HEK293 (cell line): ENCODE measurements at regions not wholly inside any gene's neighbourhood (a gene's known extent, or its start where the extent isn't known, plus 50 kb on each side); places are given as distances from the start of the nearest gene placed in this dataset.
A peak's percentile ranks its signal among the peaks of the same experiment; 100 is the strongest.

Experiments used
- BCL11A ChIP-seq: fragments of 450-650 bp; formaldehyde crosslinking; IDR thresholded peaks from 2 replicates; pipeline ENCODE4 v1.5.1; 2016; ENCODE audit warnings: low read depth, missing biosample characterization, missing genetic modification characterization
- GFI1B ChIP-seq: fragments of 450-650 bp; formaldehyde crosslinking; IDR thresholded peaks from 2 replicates; pipeline ENCODE4 v1.5.1; 2016; ENCODE audit warnings: missing biosample characterization, missing genetic modification characterization
- GLI2 ChIP-seq: fragments of 450-650 bp; formaldehyde crosslinking; IDR thresholded peaks from 2 replicates; pipeline ENCODE4; 2017; ENCODE audit warnings: missing biosample characterization, missing genetic modification characterization, low read depth, borderline replicate concordance
- GLIS1 ChIP-seq: fragments of 450-650 bp; formaldehyde crosslinking; IDR thresholded peaks from 2 replicates; pipeline ENCODE4 v1.5.1; 2016; ENCODE audit warnings: missing biosample characterization, missing genetic modification characterization
- HIC1 ChIP-seq: fragments of 450-650 bp; formaldehyde crosslinking; IDR thresholded peaks from 2 replicates; pipeline ENCODE4 v1.5.1; 2016; ENCODE audit warnings: missing biosample characterization, missing genetic modification characterization
- IKZF3 ChIP-seq: fragments of 450-650 bp; IDR thresholded peaks from 2 replicates; pipeline ENCODE4 v1.5.0; 2018; ENCODE audit warnings: missing biosample characterization, mild to moderate bottlenecking, missing genetic modification characterization, moderate library complexity
- INSM2 ChIP-seq: fragments of 450-650 bp; formaldehyde crosslinking; IDR thresholded peaks from 2 replicates; pipeline ENCODE4 v1.5.1; 2016; ENCODE audit warnings: missing biosample characterization, missing genetic modification characterization
- PRDM1 ChIP-seq: fragments of 450-650 bp; formaldehyde crosslinking; IDR thresholded peaks from 2 replicates; pipeline ENCODE4; 2016; ENCODE audit warnings: missing biosample characterization, missing genetic modification characterization
- PRDM6 ChIP-seq: fragments of 450-650 bp; formaldehyde crosslinking; IDR thresholded peaks from 2 replicates; pipeline ENCODE4 v1.5.1; 2017; ENCODE audit warnings: missing biosample characterization, missing genetic modification characterization
- SCRT1 ChIP-seq: fragments of 450-650 bp; formaldehyde crosslinking; IDR thresholded peaks from 2 replicates; pipeline ENCODE4 v1.5.1; 2016; ENCODE audit warnings: missing biosample characterization, missing genetic modification characterization, borderline replicate concordance
- ZBTB10 ChIP-seq: fragments of 450-650 bp; formaldehyde crosslinking; IDR thresholded peaks from 2 replicates; pipeline ENCODE4 v1.5.1; 2016; ENCODE audit warnings: missing biosample characterization, missing genetic modification characterization
- ZBTB17 ChIP-seq: fragments of 450-650 bp; formaldehyde crosslinking; IDR thresholded peaks from 2 replicates; pipeline ENCODE4 v1.5.1; 2016; ENCODE audit warnings: missing biosample characterization, missing genetic modification characterization
- ZBTB8A ChIP-seq: fragments of 450-650 bp; formaldehyde crosslinking; IDR thresholded peaks from 2 replicates; pipeline ENCODE4 v1.5.1; 2016; ENCODE audit warnings: missing biosample characterization, missing genetic modification characterization
- ZNF112 ChIP-seq: fragments of 450-650 bp; formaldehyde crosslinking; IDR thresholded peaks from 2 replicates; pipeline ENCODE4 v1.5.0; 2017; ENCODE audit warnings: missing biosample characterization, missing genetic modification characterization
- ZNF18 ChIP-seq: fragments of 450-650 bp; formaldehyde crosslinking; IDR thresholded peaks from 2 replicates; pipeline ENCODE4 v1.5.1; 2016; ENCODE audit warnings: missing biosample characterization, missing genetic modification characterization
- ZNF239 ChIP-seq: fragments of 450-650 bp; formaldehyde crosslinking; IDR thresholded peaks from 2 replicates; pipeline ENCODE4 v1.5.1; 2016; ENCODE audit warnings: missing biosample characterization, missing genetic modification characterization
- ZNF324 ChIP-seq: fragments of 450-650 bp; formaldehyde crosslinking; IDR thresholded peaks from 2 replicates; pipeline ENCODE4 v1.5.1; 2016; ENCODE audit warnings: missing biosample characterization, missing genetic modification characterization
- ZNF416 ChIP-seq: fragments of 450-650 bp; formaldehyde crosslinking; IDR thresholded peaks from 2 replicates; pipeline ENCODE4 v1.5.1; 2016; ENCODE audit warnings: missing biosample characterization, missing genetic modification characterization
- ZNF473 ChIP-seq: fragments of 450-650 bp; formaldehyde crosslinking; IDR thresholded peaks from 2 replicates; pipeline ENCODE4 v1.5.1; 2017; ENCODE audit warnings: missing biosample characterization, missing genetic modification characterization
- ZNF488 ChIP-seq: fragments of 450-650 bp; formaldehyde crosslinking; IDR thresholded peaks from 2 replicates; pipeline ENCODE4 v1.5.1; 2016; ENCODE audit warnings: missing biosample characterization, missing genetic modification characterization
- ZNF544 ChIP-seq: fragments of 450-650 bp; formaldehyde crosslinking; IDR thresholded peaks from 2 replicates; pipeline ENCODE4 v1.5.0; 2017; ENCODE audit warnings: missing biosample characterization, missing genetic modification characterization
- ZNF561 ChIP-seq: fragments of 450-650 bp; IDR thresholded peaks from 2 replicates; pipeline ENCODE4 v1.5.1; 2018; ENCODE audit warnings: missing biosample characterization, missing genetic modification characterization, borderline replicate concordance
- ZNF623 ChIP-seq: fragments of 450-650 bp; formaldehyde crosslinking; IDR thresholded peaks from 2 replicates; pipeline ENCODE4 v1.5.1; 2016; ENCODE audit warnings: missing biosample characterization, missing genetic modification characterization
- ZNF629 ChIP-seq: fragments of 450-650 bp; formaldehyde crosslinking; IDR thresholded peaks from 2 replicates; pipeline ENCODE4 v1.5.1; 2017; ENCODE audit warnings: missing biosample characterization, missing genetic modification characterization
- ZNF777 ChIP-seq: fragments of 450-650 bp; formaldehyde crosslinking; IDR thresholded peaks from 2 replicates; pipeline ENCODE4 v1.5.1; 2017; ENCODE audit warnings: missing biosample characterization, missing genetic modification characterization, borderline replicate concordance
- ZNF843 ChIP-seq: fragments of 450-650 bp; formaldehyde crosslinking; IDR thresholded peaks from 2 replicates; pipeline ENCODE4 v1.5.1; 2016; ENCODE audit warnings: missing biosample characterization, missing genetic modification characterization
- ZSCAN30 ChIP-seq: fragments of 450-650 bp; IDR thresholded peaks from 2 replicates; pipeline ENCODE4 v1.5.1; 2018; ENCODE audit warnings: missing biosample characterization, mild to moderate bottlenecking, missing genetic modification characterization, moderate library complexity

GRCh38 chr9:134224127-134224526 lies 59.8 kb upstream of the RNU6ATAC start (continued):
- peak; percentile 62 for TF ChIP-seq GLIS1 (tag by site-specific recombination)
- peak; percentile 64; the same call in 1 of the 2 replicates for TF ChIP-seq GLI2 (tag by site-specific recombination)
- peak; percentile 82 for TF ChIP-seq GFI1B
- TF ChIP-seq ZNF473: no peak
- TF ChIP-seq ZNF629: peak; percentile 42; the same call in 1 of the 2 replicates
- TF ChIP-seq ZBTB10: no peak
- peak; percentile 49; the same call in 1 of the 2 replicates for TF ChIP-seq ZBTB8A (tag by site-specific recombination)
- peak; percentile 93 for TF ChIP-seq ZNF843 (tag by site-specific recombination)
- TF ChIP-seq INSM2: 0 out of 2 replicates have a peak, but pooled peaks have one; percentile 25
- TF ChIP-seq HIC1 (tag by site-specific recombination): peak; percentile 25; the same call in 1 of the 2 replicates
- 0 out of 2 replicates have a peak, but pooled peaks have one; percentile 26 for TF ChIP-seq ZBTB17 (tag by site-specific recombination)
- peak; percentile 100 for TF ChIP-seq PRDM6 (tag by site-specific recombination)
- TF ChIP-seq ZSCAN30 (tag by site-specific recombination): peak; percentile 77
- no peak for TF ChIP-seq ZNF777 (tag by site-specific recombination)
- TF ChIP-seq SCRT1: no peak
- peak; percentile 48; the same call in 1 of the 2 replicates for TF ChIP-seq ZNF324 (tag by site-specific recombination)
- peak; percentile 62; the same call in 1 of the 2 replicates for TF ChIP-seq ZNF18 (tag by site-specific recombination)
- TF ChIP-seq BCL11A (tag by site-specific recombination): peak; percentile 73; the same call in 1 of the 2 replicates
- TF ChIP-seq PRDM1 (tag by site-specific recombination): no peak
- TF ChIP-seq ZNF561: peak; percentile 71; the same call in 1 of the 2 replicates
- TF ChIP-seq ZNF623 (tag by site-specific recombination): no peak
- peak; percentile 87 for TF ChIP-seq IKZF3
- peak; percentile 68; the same call in 1 of the 2 replicates for TF ChIP-seq ZNF488
- TF ChIP-seq ZNF112: no peak
- no peak for TF ChIP-seq ZNF239 (tag by site-specific recombination)
- no peak for TF ChIP-seq ZNF544 (tag by site-specific recombination)
- no peak for TF ChIP-seq ZNF416 (tag by site-specific recombination)
